ENCODE measurements at regions not wholly inside any gene's neighbourhood (a gene's known extent, or its start where the extent isn't known, plus 50 kb on each side); places are given as distances from the start of the nearest gene placed in this dataset.

DNA sequence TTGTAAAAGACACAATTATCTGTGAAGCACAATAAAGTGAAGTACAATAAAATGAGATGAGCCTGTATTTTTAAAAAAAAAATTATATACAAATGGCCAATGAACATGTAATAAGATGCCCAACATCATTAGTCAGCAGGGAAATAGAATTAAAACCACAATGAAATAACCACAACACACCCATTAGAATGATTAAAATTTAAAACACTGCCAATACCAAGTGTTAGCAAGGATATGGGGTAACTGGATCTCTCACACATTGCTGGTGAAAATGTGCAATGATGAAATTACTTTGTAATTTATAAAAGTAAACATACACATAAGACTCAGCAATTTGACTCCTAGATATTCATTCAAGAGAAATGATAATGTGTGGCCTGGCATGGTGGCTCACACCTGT is 62.8 kb downstream of the SHOC1 start:
- Mint-ChIP-seq H3K4me1 (no peaks in the 10 kb centered on the region), H3K4me3 (no peak overlapping the region), H3K27ac (no peak overlapping the region), H3K27me3 (no peaks in the 10 kb centered on the region), H3K9me3 (ENCODE audit: insufficient read depth) (peaks cover 4% of the 10 kb centered on the region)
- ATAC-seq (ENCODE audit: low read depth) (no peak), DNase-seq (no peak)
- Histone ChIP-seq H3K9me3 (ENCODE audit: control extremely low read depth in 1 of 3, control insufficient read depth in 2 of 3, insufficient read depth in 1 of 3, low read length in 2 of 3) (peaks cover 0 to 7% (median 4%) of the 10 kb centered on the region in 3 donors), H3K9ac (ENCODE audit: low read length) (no peak overlapping the region), H3K4me2 (replicated peaks; ENCODE audit: low read depth, low read length, poor library complexity, severe bottlenecking) (no peak overlapping the region), H3K4me3 (ENCODE audit: control extremely low read depth in 1 of 5, extremely low read depth in 1 of 5, insufficient read depth in 1 of 5, low read depth in 2 of 5, low read length in 4 of 5) (no peak overlapping the region), H3K27me3 (replicated peaks in 1 of 4; ENCODE audit: control extremely low read depth in 1 of 4, control insufficient read depth in 3 of 4, insufficient read depth in 4 of 4, low read length in 3 of 4) (no peaks in the 10 kb centered on the region), H3K36me3 (replicated peaks in 1 of 2; ENCODE audit: control extremely low read depth in 1 of 2, control insufficient read depth in 1 of 2, extremely low read depth in 1 of 2, insufficient read depth in 2 of 2, low read length in 1 of 2) (no peaks in the 10 kb centered on the region), H3K4me1 (ENCODE audit: control insufficient read depth in 2 of 2, insufficient read depth in 2 of 2, low read length in 2 of 2) (no peaks in the 10 kb centered on the region), H3K79me2 (ENCODE audit: control insufficient read depth, insufficient read depth, low read length) (no peaks in the 10 kb centered on the region), H4K20me1 (ENCODE audit: control insufficient read depth, insufficient read depth, low read length, poor library complexity, severe bottlenecking) (no peaks in the 10 kb centered on the region), H3K27ac (ENCODE audit: low read length in 2 of 2) (no peak overlapping the region), H2AFZ (ENCODE audit: insufficient read depth, low read depth, low read length, poor library complexity, severe bottlenecking) (no peak overlapping the region)
- POLR2A ChIA-PET, result no interaction called here
- intact Hi-C loops (cut with micrococcal nuclease), result no loop called here
- CTCF ChIA-PET, result no interaction called here
- TF ChIP-seq, protein P1, sequence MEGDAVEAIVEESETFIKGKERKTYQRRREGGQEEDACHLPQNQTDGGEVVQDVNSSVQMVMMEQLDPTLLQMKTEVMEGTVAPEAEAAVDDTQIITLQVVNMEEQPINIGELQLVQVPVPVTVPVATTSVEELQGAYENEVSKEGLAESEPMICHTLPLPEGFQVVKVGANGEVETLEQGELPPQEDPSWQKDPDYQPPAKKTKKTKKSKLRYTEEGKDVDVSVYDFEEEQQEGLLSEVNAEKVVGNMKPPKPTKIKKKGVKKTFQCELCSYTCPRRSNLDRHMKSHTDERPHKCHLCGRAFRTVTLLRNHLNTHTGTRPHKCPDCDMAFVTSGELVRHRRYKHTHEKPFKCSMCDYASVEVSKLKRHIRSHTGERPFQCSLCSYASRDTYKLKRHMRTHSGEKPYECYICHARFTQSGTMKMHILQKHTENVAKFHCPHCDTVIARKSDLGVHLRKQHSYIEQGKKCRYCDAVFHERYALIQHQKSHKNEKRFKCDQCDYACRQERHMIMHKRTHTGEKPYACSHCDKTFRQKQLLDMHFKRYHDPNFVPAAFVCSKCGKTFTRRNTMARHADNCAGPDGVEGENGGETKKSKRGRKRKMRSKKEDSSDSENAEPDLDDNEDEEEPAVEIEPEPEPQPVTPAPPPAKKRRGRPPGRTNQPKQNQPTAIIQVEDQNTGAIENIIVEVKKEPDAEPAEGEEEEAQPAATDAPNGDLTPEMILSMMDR (IDR thresholded peaks at IDR 0.05), result no peak
- TF ChIP-seq EZH2 (IDR thresholded peaks at IDR 0.05; ENCODE audit: borderline replicate concordance, insufficient read depth, low read depth, low read length, poor library complexity, severe bottlenecking), result no peak

- Histone ChIP-seq H3K9me3 (ENCODE audit: control extremely low read depth in 1 of 3, control insufficient read depth in 2 of 3, insufficient read depth in 1 of 3, low read length in 2 of 3) (peaks cover 0 to 7% (median 3%) of the 10 kb centered on the region in 3 donors), H3K36me3 (replicated peaks in 1 of 2; ENCODE audit: control extremely low read depth in 1 of 2, control insufficient read depth in 1 of 2, extremely low read depth in 1 of 2, insufficient read depth in 2 of 2, low read length in 1 of 2) (no peaks in the 10 kb centered on the region), H3K27me3 (replicated peaks in 1 of 4; ENCODE audit: control extremely low read depth in 1 of 4, control insufficient read depth in 3 of 4, insufficient read depth in 4 of 4, low read length in 3 of 4) (no peaks in the 10 kb centered on the region), H3K4me3 (ENCODE audit: control extremely low read depth in 1 of 5, extremely low read depth in 1 of 5, insufficient read depth in 1 of 5, low read depth in 2 of 5, low read length in 4 of 5) (no peak overlapping the region), H3K79me2 (ENCODE audit: control insufficient read depth, insufficient read depth, low read length) (no peaks in the 10 kb centered on the region), H3K9ac (ENCODE audit: low read length) (no peak overlapping the region), H2AFZ (ENCODE audit: insufficient read depth, low read depth, low read length, poor library complexity, severe bottlenecking) (no peak overlapping the region), H3K4me1 (ENCODE audit: control insufficient read depth in 2 of 2, insufficient read depth in 2 of 2, low read length in 2 of 2) (no peaks in the 10 kb centered on the region), H3K4me2 (replicated peaks; ENCODE audit: low read depth, low read length, poor library complexity, severe bottlenecking) (no peak overlapping the region), H3K27ac (ENCODE audit: low read length in 2 of 2) (no peak overlapping the region), H4K20me1 (ENCODE audit: control insufficient read depth, insufficient read depth, low read length, poor library complexity, severe bottlenecking) (no peaks in the 10 kb centered on the region)
- intact Hi-C loops (cut with micrococcal nuclease), result no loop called here
- Mint-ChIP-seq H3K4me1 (no peaks in the 10 kb centered on the region), H3K27me3 (no peaks in the 10 kb centered on the region), H3K4me3 (no peak overlapping the region), H3K9me3 (ENCODE audit: insufficient read depth) (peaks cover 4% of the 10 kb centered on the region), H3K27ac (no peak overlapping the region)
- ATAC-seq (ENCODE audit: low read depth), result no peak
- DNase-seq, result no peak
- no CpG with 5 or more reads among the region's 3 CpGs for WGBS (ENCODE audit: insufficient coverage)
- POLR2A ChIA-PET, result no interaction called here
- CTCF ChIA-PET, result no interaction called here
- TF ChIP-seq, protein P1 (IDR thresholded peaks at IDR 0.05), result no peak
- TF ChIP-seq EZH2 (IDR thresholded peaks at IDR 0.05; ENCODE audit: borderline replicate concordance, insufficient read depth, low read depth, low read length, poor library complexity, severe bottlenecking), result no peak
Observed at GRCh38 chr9:111730937-111731567, 63.7 kb downstream of the SHOC1 start.
